ENCODE measurements at regions not wholly inside any gene's neighbourhood (a gene's known extent, or its start where the extent isn't known, plus 50 kb on each side); places are given as distances from the start of the nearest gene placed in this dataset.

GRCh38 chr9:113823421-113823820, 52.7 kb upstream of the ZNF618 start:
- no peak for DNase-seq (ENCODE audit: low read depth)
- CTCF ChIA-PET = interaction anchor here (1.1 to 1.3 kb wide), 2 partner anchors 16 to 164 kb away, joined by 3 read pairs; no protein-coding TSS in a partner anchor

More at GRCh38 chr9:113823421-113823820, 52.7 kb upstream of the ZNF618 start:
- no peak for TF ChIP-seq CTCF (IDR thresholded peaks at IDR 0.05; ENCODE audit: insufficient read depth, low read depth, low read length)
- POLR2A ChIA-PET = no interaction called here
- Histone ChIP-seq H3K4me3 (ENCODE audit: low read depth, low read length) (no peak overlapping the region), H3K27me3 (ENCODE audit: control insufficient read depth, insufficient read depth, low read length) (peaks cover 3% of the 10 kb centered on the region), H3K36me3 (ENCODE audit: control insufficient read depth, insufficient read depth, low read length) (no peaks in the 10 kb centered on the region)

Data from BJ (cell line).